GM06990 (cell line): ENCODE measurements at regions not wholly inside any gene's neighbourhood (a gene's known extent, or its start where the extent isn't known, plus 50 kb on each side); places are given as distances from the start of the nearest gene placed in this dataset.
A peak's percentile ranks its signal among the peaks of the same experiment; 100 is the strongest.

Source experiments
- DNase-seq: peaks from one replicate; pipeline ENCODE4 v3.0.0-alpha.2; 2011; ENCODE audit not compliant: insufficient read length; ENCODE audit errors: extremely low read depth
- H3K27me3 ChIP-seq: replicated peaks from 2 replicates; pipeline ENCODE4 v1.6.0; 2011; ENCODE audit warnings: low read length; ENCODE audit not compliant: control insufficient read depth, insufficient read depth
- H3K36me3 ChIP-seq: 2 replicates; pipeline ENCODE4 v1.5.1; 2011; ENCODE audit warnings: low read length; ENCODE audit not compliant: control insufficient read depth, insufficient read depth
- H3K4me3 ChIP-seq: replicated peaks from 2 replicates; pipeline ENCODE4 v1.5.1; 2011; ENCODE audit warnings: low read depth, mild to moderate bottlenecking, control low read depth, low read length
- CTCF ChIP-seq: IDR thresholded peaks from 2 replicates; pipeline ENCODE4 v1.5.1; 2011; ENCODE audit warnings: low read length, control low read depth, mild to moderate bottlenecking, inconsistent platforms; ENCODE audit not compliant: insufficient read depth, poor library complexity, severe bottlenecking

DNA sequence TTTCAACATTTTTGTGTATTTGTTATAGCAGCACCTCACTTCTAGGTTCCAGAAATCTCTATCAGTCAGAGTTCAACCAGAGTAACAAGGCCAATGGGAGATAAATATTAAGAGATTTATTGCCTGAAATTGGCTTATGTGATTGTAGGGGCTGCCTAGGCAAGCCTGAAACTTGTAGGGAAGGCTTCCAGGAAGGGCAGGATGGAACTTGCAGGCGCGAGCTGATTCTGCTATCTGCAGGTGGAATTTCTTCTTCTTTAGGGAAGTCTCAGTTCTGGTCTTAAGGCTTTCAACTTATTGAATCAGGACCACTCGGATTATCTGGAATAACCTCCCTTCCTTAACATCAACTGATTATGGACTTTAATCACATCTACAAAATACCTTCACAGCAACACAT lies 199.5 kb upstream of the NLRP1 start:
- no peaks in the 10 kb centered on the region for H3K36me3 ChIP-seq
- no peak overlapping the region for H3K4me3 ChIP-seq
- no peaks in the 10 kb centered on the region for H3K27me3 ChIP-seq
- DNase-seq, result no peak
- no peak for TF ChIP-seq CTCF

DNA sequence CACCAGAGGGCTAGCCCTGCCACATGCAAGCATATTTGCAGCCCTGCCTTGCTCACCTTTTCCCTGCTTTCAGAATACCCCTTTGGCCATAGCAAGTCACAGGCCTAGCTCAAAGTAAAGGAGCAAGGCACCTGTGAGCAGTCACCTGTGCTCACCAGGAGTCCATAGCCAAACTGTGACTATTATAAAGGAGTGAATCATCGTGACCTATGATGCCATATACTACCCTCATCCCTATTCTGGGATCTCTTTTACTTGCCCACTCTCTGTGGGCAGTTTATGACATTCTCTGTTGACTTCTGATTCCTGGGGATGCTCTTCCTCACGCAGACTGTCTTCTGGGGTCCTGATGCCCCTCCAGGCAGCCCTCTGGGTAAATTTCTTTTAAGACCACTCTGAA lies 200.5 kb upstream of the NLRP1 start:
- Histone ChIP-seq H3K27me3 (no peaks in the 10 kb centered on the region), H3K36me3 (no peaks in the 10 kb centered on the region), H3K4me3 (no peak overlapping the region)
- no peak for TF ChIP-seq CTCF
- no peak for DNase-seq

DNA sequence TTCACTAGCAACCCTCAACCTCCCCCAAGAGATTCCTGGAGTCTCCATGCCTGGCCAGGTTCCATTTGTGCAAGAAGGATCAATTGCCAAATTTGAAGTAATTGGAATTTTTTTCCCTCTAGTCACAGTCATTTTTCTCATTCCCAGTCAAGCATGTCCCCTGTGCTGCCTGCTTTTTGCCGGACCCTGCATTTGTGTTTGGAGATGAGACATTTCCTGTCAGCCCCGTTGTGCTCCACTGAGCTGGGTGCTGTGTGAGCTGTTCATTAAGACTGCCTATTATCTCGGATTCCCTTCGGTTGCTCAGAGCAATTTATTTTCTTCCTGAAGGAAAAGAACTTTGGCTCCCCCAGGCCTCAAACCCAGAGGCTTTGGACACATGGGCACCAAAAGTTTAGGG lies 201.0 kb upstream of the NLRP1 start:
- peak; percentile 47 for DNase-seq
- no peak for TF ChIP-seq CTCF
- Histone ChIP-seq H3K4me3 (no peak overlapping the region), H3K27me3 (no peaks in the 10 kb centered on the region), H3K36me3 (no peaks in the 10 kb centered on the region)

DNA sequence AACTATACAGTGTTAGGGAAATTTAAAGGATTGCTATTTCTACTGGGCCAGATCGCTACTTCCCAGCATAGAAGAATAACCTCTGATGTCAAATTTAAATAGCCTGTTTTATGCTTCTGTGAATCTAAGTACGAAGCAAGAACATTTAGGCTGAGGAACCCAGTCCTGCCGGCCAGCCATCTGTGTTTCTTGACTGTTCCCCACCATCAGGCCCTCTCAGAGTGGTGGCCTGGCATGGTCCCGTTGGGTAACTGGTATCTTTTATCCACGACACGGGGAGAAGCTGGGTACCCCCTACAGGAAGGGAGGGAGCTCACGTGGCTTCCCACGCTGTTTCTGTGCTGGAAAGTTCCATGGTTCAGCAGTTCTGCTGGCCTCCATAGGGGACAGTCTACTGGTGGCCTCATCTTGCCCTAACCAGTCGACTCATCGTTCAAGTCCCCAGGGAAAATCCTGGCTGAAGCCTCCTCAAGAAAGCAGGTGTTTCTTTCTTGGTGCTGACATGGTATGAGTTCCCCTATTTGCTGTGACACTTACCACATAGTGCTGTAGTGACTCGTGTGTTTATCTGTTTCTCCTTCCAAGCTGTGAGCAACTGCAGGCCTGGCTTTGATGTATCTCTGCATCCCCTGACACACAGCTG lies 201.7 kb upstream of the NLRP1 start:
- DNase-seq, result peak; percentile 53
- no peak overlapping the region for H3K4me3 ChIP-seq
- H3K36me3 ChIP-seq, result no peaks in the 10 kb centered on the region
- TF ChIP-seq CTCF, result no peak
- H3K27me3 ChIP-seq, result no peaks in the 10 kb centered on the region

GRCh38 chr17:5786510-5786875 lies 202.2 kb upstream of the NLRP1 start:
- Histone ChIP-seq H3K36me3 (no peaks in the 10 kb centered on the region), H3K27me3 (no peaks in the 10 kb centered on the region), H3K4me3 (no peak overlapping the region)
- TF ChIP-seq CTCF, result no peak
- DNase-seq, result no peak
